ENCODE measurements at regions not wholly inside any gene's neighbourhood (a gene's known extent, or its start where the extent isn't known, plus 50 kb on each side); places are given as distances from the start of the nearest gene placed in this dataset.

GRCh38 chr14:27114180-27114579 lies 516.3 kb upstream of the NOVA1 start:
- no peak for DNase-seq

- no peak for DNase-seq
These were observed 525.3 kb upstream of the NOVA1 start for GRCh38 chr14:27123162-27123561.

- no peak for DNase-seq
These were observed 530.0 kb upstream of the NOVA1 start for GRCh38 chr14:27127838-27128237.

- DNase-seq = no peak
These were observed 536.4 kb upstream of the NOVA1 start for GRCh38 chr14:27134200-27134599.

- no peak for DNase-seq
These were observed 547.3 kb upstream of the NOVA1 start for GRCh38 chr14:27145170-27145569.

GRCh38 chr14:27148143-27148542 lies 550.3 kb upstream of the NOVA1 start:
- DNase-seq = no peak

GRCh38 chr14:27164139-27164538 lies 566.3 kb upstream of the NOVA1 start:
- no peak for DNase-seq

- DNase-seq = no peak
These were observed 577.7 kb upstream of the NOVA1 start for GRCh38 chr14:27175489-27175888.

GRCh38 chr14:27181333-27181732 lies 583.5 kb upstream of the NOVA1 start:
- no peak for DNase-seq

- no peak for DNase-seq
These were observed 586.6 kb upstream of the NOVA1 start for GRCh38 chr14:27184427-27184826.

- DNase-seq = no peak
These were observed 588.2 kb upstream of the NOVA1 start for GRCh38 chr14:27186048-27186447.

- no peak for DNase-seq
These were observed 589.3 kb upstream of the NOVA1 start for GRCh38 chr14:27187136-27187535.

GRCh38 chr14:27190296-27190695 lies 592.5 kb upstream of the NOVA1 start:
- DNase-seq = no peak

- no peak for DNase-seq
These were observed 601.4 kb upstream of the NOVA1 start for GRCh38 chr14:27199272-27199671.

GRCh38 chr14:27205036-27205435 lies 607.2 kb upstream of the NOVA1 start:
- DNase-seq = no peak

- no peak for DNase-seq
These were observed 613.9 kb upstream of the NOVA1 start for GRCh38 chr14:27211741-27212140.

- DNase-seq = no peak
These were observed 624.8 kb upstream of the NOVA1 start for GRCh38 chr14:27222671-27223070.

GRCh38 chr14:27223906-27224305 lies 626.1 kb upstream of the NOVA1 start:
- no peak for DNase-seq

- no peak for DNase-seq
These were observed 630.2 kb upstream of the NOVA1 start for GRCh38 chr14:27228053-27228452.

- DNase-seq = no peak
These were observed 636.5 kb upstream of the NOVA1 start for GRCh38 chr14:27234331-27234730.

GRCh38 chr14:27236601-27237000 lies 638.8 kb upstream of the NOVA1 start:
- no peak for DNase-seq

GRCh38 chr14:27242874-27243273 lies 645.0 kb upstream of the NOVA1 start:
- DNase-seq = no peak

- DNase-seq = no peak
These were observed 645.5 kb upstream of the NOVA1 start for GRCh38 chr14:27243365-27243764.

- no peak for DNase-seq
These were observed 648.1 kb upstream of the NOVA1 start for GRCh38 chr14:27245947-27246346.

- no peak for DNase-seq
These were observed 656.1 kb upstream of the NOVA1 start for GRCh38 chr14:27253966-27254365.

- no peak for DNase-seq
These were observed 659.0 kb upstream of the NOVA1 start for GRCh38 chr14:27256805-27257204.
